ENCODE measurements at regions not wholly inside any gene's neighbourhood (a gene's known extent, or its start where the extent isn't known, plus 50 kb on each side); places are given as distances from the start of the nearest gene placed in this dataset.

- Mint-ChIP-seq H3K4me1 (ENCODE audit: unreplicated experiment) (no peaks in the 10 kb centered on the region), H3K27ac (no peak overlapping the region), H3K4me3 (no peak overlapping the region), H3K27me3 (peaks cover 43% of the 10 kb centered on the region), H3K9me3 (no peaks in the 10 kb centered on the region), H3K36me3 (no peaks in the 10 kb centered on the region)
- DNase-seq (ENCODE audit: extremely low spot score, unreplicated experiment), result no peak
- TF ChIP-seq, protein P1, sequence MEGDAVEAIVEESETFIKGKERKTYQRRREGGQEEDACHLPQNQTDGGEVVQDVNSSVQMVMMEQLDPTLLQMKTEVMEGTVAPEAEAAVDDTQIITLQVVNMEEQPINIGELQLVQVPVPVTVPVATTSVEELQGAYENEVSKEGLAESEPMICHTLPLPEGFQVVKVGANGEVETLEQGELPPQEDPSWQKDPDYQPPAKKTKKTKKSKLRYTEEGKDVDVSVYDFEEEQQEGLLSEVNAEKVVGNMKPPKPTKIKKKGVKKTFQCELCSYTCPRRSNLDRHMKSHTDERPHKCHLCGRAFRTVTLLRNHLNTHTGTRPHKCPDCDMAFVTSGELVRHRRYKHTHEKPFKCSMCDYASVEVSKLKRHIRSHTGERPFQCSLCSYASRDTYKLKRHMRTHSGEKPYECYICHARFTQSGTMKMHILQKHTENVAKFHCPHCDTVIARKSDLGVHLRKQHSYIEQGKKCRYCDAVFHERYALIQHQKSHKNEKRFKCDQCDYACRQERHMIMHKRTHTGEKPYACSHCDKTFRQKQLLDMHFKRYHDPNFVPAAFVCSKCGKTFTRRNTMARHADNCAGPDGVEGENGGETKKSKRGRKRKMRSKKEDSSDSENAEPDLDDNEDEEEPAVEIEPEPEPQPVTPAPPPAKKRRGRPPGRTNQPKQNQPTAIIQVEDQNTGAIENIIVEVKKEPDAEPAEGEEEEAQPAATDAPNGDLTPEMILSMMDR (conservative IDR thresholded peaks at IDR 0.05), result no peak
These were observed 285.8 kb upstream of the SP4 start for GRCh38 chr7:21142081-21142480.

GRCh38 chr7:21146642-21147423 is 281.1 kb upstream of the SP4 start:
- peaks cover 54% of the 10 kb centered on the region for H3K27me3 Mint-ChIP-seq
- DNase-seq (ENCODE audit: extremely low spot score, unreplicated experiment), result no peak
- no peaks in the 10 kb centered on the region for H3K4me1 Mint-ChIP-seq (ENCODE audit: unreplicated experiment)
- H3K36me3 Mint-ChIP-seq, result no peaks in the 10 kb centered on the region
- H3K27ac Mint-ChIP-seq, result no peak overlapping the region
- H3K4me3 Mint-ChIP-seq, result no peak overlapping the region
- H3K9me3 Mint-ChIP-seq, result no peaks in the 10 kb centered on the region
- TF ChIP-seq, protein P1 (conservative IDR thresholded peaks at IDR 0.05), result no peak

GRCh38 chr7:21149809-21150208 is 278.1 kb upstream of the SP4 start:
- Mint-ChIP-seq H3K4me3 (no peak overlapping the region), H3K36me3 (no peaks in the 10 kb centered on the region), H3K27ac (no peak overlapping the region), H3K4me1 (ENCODE audit: unreplicated experiment) (no peaks in the 10 kb centered on the region), H3K9me3 (no peaks in the 10 kb centered on the region), H3K27me3 (peaks cover 51% of the 10 kb centered on the region)
- TF ChIP-seq, protein P1 (conservative IDR thresholded peaks at IDR 0.05), result no peak
- DNase-seq (ENCODE audit: extremely low spot score, unreplicated experiment), result no peak

DNA sequence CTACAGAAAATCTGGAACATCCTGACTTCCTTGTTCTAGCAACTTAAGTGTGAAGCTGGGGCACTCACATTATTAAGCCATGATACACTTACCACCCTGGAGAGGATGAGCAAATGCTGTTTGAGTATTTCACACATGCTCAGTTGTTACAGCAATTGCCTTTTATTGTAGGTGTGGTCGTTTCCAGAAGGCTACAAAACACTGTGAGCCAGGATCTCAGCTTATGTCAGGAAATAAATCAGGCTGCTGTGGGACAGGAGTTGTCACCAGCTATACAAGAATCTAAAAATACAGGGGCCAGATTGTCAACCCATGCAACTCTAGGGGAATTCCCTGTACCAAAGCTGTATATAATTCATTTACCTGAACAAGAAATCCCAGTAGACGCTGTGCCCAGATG is 273.3 kb upstream of the SP4 start:
- Mint-ChIP-seq H3K4me1 (ENCODE audit: unreplicated experiment) (no peaks in the 10 kb centered on the region), H3K27me3 (peaks cover 49% of the 10 kb centered on the region)
- TF ChIP-seq, protein P1 (conservative IDR thresholded peaks at IDR 0.05), result no peak

DNA sequence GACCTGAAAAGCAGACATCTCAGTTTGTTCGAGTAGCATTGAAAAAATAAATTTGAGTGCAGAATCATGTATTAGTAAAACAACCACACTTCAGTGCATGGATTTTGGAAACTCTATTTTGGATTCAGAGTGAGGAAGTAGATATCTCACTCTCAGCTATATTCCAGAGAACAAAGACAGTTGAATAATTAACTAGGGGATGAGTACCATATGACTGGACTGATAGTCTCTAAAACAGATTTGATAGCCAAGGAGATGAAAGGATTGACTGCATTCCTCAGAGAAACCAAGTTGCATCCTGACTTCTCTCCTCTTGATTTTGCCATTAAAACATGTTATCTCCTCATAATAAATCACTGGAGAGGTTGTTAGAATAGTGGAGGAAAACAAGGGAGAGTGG is 268.4 kb upstream of the SP4 start:
- no peak overlapping the region for H3K27ac Mint-ChIP-seq
- no peak overlapping the region for H3K4me3 Mint-ChIP-seq
- H3K36me3 Mint-ChIP-seq, result no peaks in the 10 kb centered on the region
- H3K9me3 Mint-ChIP-seq, result peaks cover 1% of the 10 kb centered on the region
- H3K4me1 Mint-ChIP-seq (ENCODE audit: unreplicated experiment), result no peaks in the 10 kb centered on the region
- no peak for DNase-seq (ENCODE audit: extremely low spot score, unreplicated experiment)
- H3K27me3 Mint-ChIP-seq, result peaks cover 35% of the 10 kb centered on the region
- TF ChIP-seq, protein P1 (conservative IDR thresholded peaks at IDR 0.05), result no peak

More for the DNA sequence above, 273.3 kb upstream of the SP4 start:
- Mint-ChIP-seq H3K36me3 (no peaks in the 10 kb centered on the region), H3K4me3 (no peak overlapping the region), H3K27ac (no peak overlapping the region), H3K9me3 (no peaks in the 10 kb centered on the region)
- DNase-seq (ENCODE audit: extremely low spot score, unreplicated experiment), result no peak
